GM23338 (cell line): ENCODE measurements at regions not wholly inside any gene's neighbourhood (a gene's known extent, or its start where the extent isn't known, plus 50 kb on each side); places are given as distances from the start of the nearest gene placed in this dataset.

Experiments used
- ATAC-seq: fragments of 200-7000 bp; cut with Tn5 transposase; 3 replicates; pipeline ENCODE4 v1.9.1; 2020
- DNase-seq: peaks from one replicate; pipeline ENCODE4 v3.0.0-alpha.2; 2015; ENCODE audit warnings: low spot score
- H2AFZ ChIP-seq: fragments of 200-600 bp; sonication (generic); 2 replicates; pipeline ENCODE4 v1.8.0; 2016; ENCODE audit warnings: antibody characterized with exemption, mild to moderate bottlenecking, moderate library complexity
- H3F3A ChIP-seq: fragments of 200-600 bp; sonication (generic); replicated peaks from 2 replicates; pipeline ENCODE4 v1.8.0; 2017; ENCODE audit warnings: antibody characterized with exemption, mixed run types, low read depth
- H3K27ac ChIP-seq: fragments of 200-600 bp; sonication (generic); 2 replicates; pipeline ENCODE4 v1.6.1; 2016; ENCODE audit warnings: low read depth
- H3K27me3 ChIP-seq: fragments of 200-600 bp; sonication (generic); 2 replicates; pipeline ENCODE4 v1.8.0; 2016; ENCODE audit warnings: mild to moderate bottlenecking, mixed run types, moderate library complexity; ENCODE audit not compliant: insufficient read depth
- H3K36me3 ChIP-seq: fragments of 200-600 bp; sonication (generic); 2 replicates; pipeline ENCODE4 v1.8.0; 2016; ENCODE audit warnings: mild to moderate bottlenecking; ENCODE audit not compliant: insufficient read depth
- H3K4me1 ChIP-seq: fragments of 200-600 bp; sonication (generic); 2 replicates; pipeline ENCODE4 v1.8.0; 2016; ENCODE audit warnings: mild to moderate bottlenecking, moderate library complexity; ENCODE audit not compliant: insufficient read depth
- H3K4me2 ChIP-seq: fragments of 200-600 bp; sonication (generic); 2 replicates; pipeline ENCODE4 v1.7.1; 2017; ENCODE audit warnings: mixed run types
- H3K4me3 ChIP-seq: fragments of 200-600 bp; sonication (generic); 2 replicates; pipeline ENCODE4 v1.6.1; 2016; ENCODE audit warnings: mixed run types
- H3K79me2 ChIP-seq: fragments of 200-600 bp; sonication (generic); replicated peaks from 2 replicates; pipeline ENCODE4 v1.8.0; 2017; ENCODE audit warnings: mild to moderate bottlenecking; ENCODE audit not compliant: insufficient read depth
- H3K9me2 ChIP-seq: fragments of 200-600 bp; sonication (generic); 2 replicates; pipeline ENCODE4 v1.8.0; 2017; ENCODE audit not compliant: insufficient read depth
- H4K20me1 ChIP-seq: fragments of 200-600 bp; sonication (generic); replicated peaks from 2 replicates; pipeline ENCODE4 v1.8.0; 2017; ENCODE audit warnings: mild to moderate bottlenecking; ENCODE audit not compliant: insufficient read depth
- H3K27ac Mint-ChIP-seq: 2 replicates; pipeline ENCODE4 v1.8.0; 2020; ENCODE audit warnings: inconsistent platforms, mild to moderate bottlenecking, moderate library complexity, mixed read lengths
- H3K27me3 Mint-ChIP-seq: 3 replicates; pipeline ENCODE4 v1.8.0; 2022; ENCODE audit warnings: low read depth, mild to moderate bottlenecking, moderate library complexity, mixed read lengths, inconsistent platforms; ENCODE audit not compliant: insufficient read depth, poor library complexity
- H3K36me3 Mint-ChIP-seq: 3 replicates; pipeline ENCODE4 v1.8.0; 2021; ENCODE audit warnings: low read depth, mild to moderate bottlenecking, inconsistent platforms, moderate library complexity, mixed read lengths
- H3K4me1 Mint-ChIP-seq: 3 replicates; pipeline ENCODE4 v1.8.0; 2020; ENCODE audit warnings: mild to moderate bottlenecking, inconsistent platforms, mixed read lengths
- H3K4me3 Mint-ChIP-seq: 3 replicates; pipeline ENCODE4 v1.8.0; 2021; ENCODE audit warnings: moderate library complexity, mild to moderate bottlenecking, inconsistent platforms, mixed read lengths
- H3K9me3 Mint-ChIP-seq: 3 replicates; pipeline ENCODE4 v1.8.0; 2020; ENCODE audit warnings: moderate library complexity, mild to moderate bottlenecking, inconsistent platforms, mixed read lengths
- CREB1 ChIP-seq: fragments of 250-450 bp; sonication (Bioruptor Pico); IDR thresholded peaks from 2 replicates; pipeline ENCODE4 v1.5.0; 2020; ENCODE audit warnings: low read depth, mild to moderate bottlenecking, moderate library complexity
- EZH2 ChIP-seq: fragments of 200-600 bp; sonication (generic); IDR thresholded peaks from one replicate; pipeline ENCODE4 v1.8.0; 2017; ENCODE audit warnings: antibody characterized with exemption, mild to moderate bottlenecking, low read depth; ENCODE audit not compliant: unreplicated experiment
- NANOG ChIP-seq: IDR thresholded peaks from 2 replicates; pipeline ENCODE4 v1.6.1; 2016; ENCODE audit warnings: antibody characterized with exemption, borderline replicate concordance
- POLR2AphosphoS5 ChIP-seq: IDR thresholded peaks from 2 replicates; pipeline ENCODE4 v1.6.1; 2016; ENCODE audit warnings: antibody characterized with exemption, low read depth
- STAT1 ChIP-seq: IDR thresholded peaks from one replicate; pipeline ENCODE4 v1.6.1; 2016; ENCODE audit warnings: antibody characterized with exemption; ENCODE audit not compliant: unreplicated experiment
- ZNF114 ChIP-seq: fragments of 250-450 bp; sonication (Bioruptor Pico); IDR thresholded peaks from 2 replicates; pipeline ENCODE4 v1.5.0; 2020; ENCODE audit warnings: mild to moderate bottlenecking, moderate library complexity
- ZNF331 ChIP-seq: fragments of 250-450 bp; sonication (Bioruptor Pico); IDR thresholded peaks from 2 replicates; pipeline ENCODE4 v1.5.0; 2020; ENCODE audit warnings: low read depth, mild to moderate bottlenecking, moderate library complexity
- TF ChIP-seq, protein P1 (sequence below), 2 experiments: fragments of 200-600 bp in 1 of 2; sonication (generic) in 1 of 2; conservative IDR thresholded peaks; 2 replicates each; pipeline versions ENCODE4 v1.5.1 to v1.6.1; 2016 to 2017; ENCODE audit warnings: antibody characterized with exemption in 2 of 2, low read depth in 2 of 2, mild to moderate bottlenecking in 2 of 2, moderate library complexity in 1 of 2
- TF ChIP-seq, protein P2 (sequence below): IDR thresholded peaks from one replicate; pipeline ENCODE4 v1.6.1; 2018; ENCODE audit warnings: antibody characterized with exemption; ENCODE audit not compliant: unreplicated experiment
- TF ChIP-seq, protein P3 (sequence below): fragments of 250-450 bp; sonication (Bioruptor Pico); IDR thresholded peaks from 2 replicates; pipeline ENCODE4 v1.5.0; 2020; ENCODE audit warnings: mild to moderate bottlenecking, moderate library complexity

DNA sequence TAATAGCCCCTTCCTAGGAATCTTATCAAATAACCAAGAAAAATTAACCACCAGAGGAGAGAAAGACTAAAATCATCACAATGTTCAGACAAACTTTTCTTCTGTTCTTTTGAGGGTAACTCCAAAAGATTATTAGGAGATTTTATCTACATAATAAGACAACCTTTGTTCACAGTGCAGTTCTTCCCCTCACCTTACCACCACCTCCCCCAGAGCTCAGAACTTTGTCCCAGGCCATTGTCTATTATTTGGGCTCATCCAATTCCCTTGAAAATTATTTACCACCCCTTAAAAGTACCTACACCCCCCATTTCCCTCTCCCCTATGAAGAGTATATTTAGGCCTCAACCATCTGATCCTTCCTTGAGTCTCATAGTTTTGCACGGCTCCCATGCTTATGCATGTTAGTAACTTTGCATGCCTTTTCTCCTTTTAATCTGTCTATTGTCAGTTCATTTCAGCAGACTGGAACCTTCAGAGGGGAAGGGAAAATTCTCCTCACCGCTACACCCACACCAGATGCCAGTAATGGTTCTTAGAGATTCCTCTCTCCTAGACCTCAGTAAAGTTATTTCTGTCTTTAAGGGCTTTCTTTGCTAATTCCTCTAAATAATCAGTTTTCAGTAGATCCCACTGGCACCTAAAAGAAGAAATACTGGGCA, 234.9 kb downstream of the SKIDA1 start:
- Histone ChIP-seq H2AFZ (no peak overlapping the region), H3K27me3 (no peaks in the 10 kb centered on the region), H3K79me2 (no peaks in the 10 kb centered on the region), H3K4me1 (peaks cover 38% of the 10 kb centered on the region), H3K4me2 (no peak overlapping the region), H3K36me3 (no peaks in the 10 kb centered on the region), H3F3A (peaks cover 25% of the 10 kb centered on the region), H3K9me2 (no peaks in the 10 kb centered on the region), H3K27ac (peak overlapping the region; percentile 91; the same call in 1 of the 2 replicates), H4K20me1 (no peaks in the 10 kb centered on the region), H3K4me3 (no peak overlapping the region)
- no peak for DNase-seq
- Mint-ChIP-seq H3K4me3 (no peak overlapping the region; the same call in 2 of the 3 replicates), H3K36me3 (peaks cover 14% of the 10 kb centered on the region), H3K27ac (peak overlapping the region; percentile 57), H3K27me3 (peaks cover 7% of the 10 kb centered on the region), H3K4me1 (peaks cover 54% of the 10 kb centered on the region), H3K9me3 (peaks cover 7% of the 10 kb centered on the region; the same call in 2 of the 3 replicates)
- no peak for ATAC-seq
- no peak for TF ChIP-seq STAT1
- TF ChIP-seq CREB1, result no peak

DNA sequence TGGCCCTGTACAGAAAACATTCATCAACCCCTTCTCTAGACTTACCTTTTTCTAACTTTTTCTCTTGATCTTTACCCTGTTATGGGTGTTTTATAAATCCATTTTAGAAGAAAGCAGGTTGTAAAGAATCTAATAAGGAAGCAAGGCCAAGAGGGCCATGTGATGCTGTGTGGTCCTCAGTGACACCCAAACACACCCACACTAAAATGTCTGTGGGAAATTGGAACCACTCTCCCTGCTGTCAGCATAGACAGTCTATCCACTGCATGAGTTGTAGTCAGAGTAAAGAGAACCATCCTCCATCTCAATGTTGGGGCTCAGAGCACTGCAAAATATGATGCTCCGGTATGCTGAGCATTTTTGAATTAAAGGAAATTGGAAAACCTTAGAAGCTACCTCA, 235.5 kb downstream of the SKIDA1 start:
- no peak overlapping the region for H3K4me2 ChIP-seq
- H3K27me3 Mint-ChIP-seq, result peaks cover 2% of the 10 kb centered on the region
- no peak overlapping the region for H3K27ac Mint-ChIP-seq
- H3K27ac ChIP-seq, result no peak overlapping the region
- ATAC-seq (no peak), DNase-seq (no peak)
- peaks cover 26% of the 10 kb centered on the region for H3F3A ChIP-seq
- H3K9me3 Mint-ChIP-seq, result peaks cover 7% of the 10 kb centered on the region; the same call in 2 of the 3 replicates
- peaks cover 43% of the 10 kb centered on the region for H3K4me1 ChIP-seq
- H2AFZ ChIP-seq, result no peak overlapping the region
- H3K4me3 ChIP-seq, result no peak overlapping the region
- H3K79me2 ChIP-seq, result no peaks in the 10 kb centered on the region
- H3K27me3 ChIP-seq, result no peaks in the 10 kb centered on the region
- H3K9me2 ChIP-seq, result no peaks in the 10 kb centered on the region
- H3K36me3 Mint-ChIP-seq, result peaks cover 14% of the 10 kb centered on the region
- H3K4me1 Mint-ChIP-seq, result peaks cover 55% of the 10 kb centered on the region
- H3K4me3 Mint-ChIP-seq, result no peak overlapping the region
- H4K20me1 ChIP-seq, result no peaks in the 10 kb centered on the region
- H3K36me3 ChIP-seq, result no peaks in the 10 kb centered on the region
- TF ChIP-seq NANOG, result no peak
- TF ChIP-seq, protein P1, sequence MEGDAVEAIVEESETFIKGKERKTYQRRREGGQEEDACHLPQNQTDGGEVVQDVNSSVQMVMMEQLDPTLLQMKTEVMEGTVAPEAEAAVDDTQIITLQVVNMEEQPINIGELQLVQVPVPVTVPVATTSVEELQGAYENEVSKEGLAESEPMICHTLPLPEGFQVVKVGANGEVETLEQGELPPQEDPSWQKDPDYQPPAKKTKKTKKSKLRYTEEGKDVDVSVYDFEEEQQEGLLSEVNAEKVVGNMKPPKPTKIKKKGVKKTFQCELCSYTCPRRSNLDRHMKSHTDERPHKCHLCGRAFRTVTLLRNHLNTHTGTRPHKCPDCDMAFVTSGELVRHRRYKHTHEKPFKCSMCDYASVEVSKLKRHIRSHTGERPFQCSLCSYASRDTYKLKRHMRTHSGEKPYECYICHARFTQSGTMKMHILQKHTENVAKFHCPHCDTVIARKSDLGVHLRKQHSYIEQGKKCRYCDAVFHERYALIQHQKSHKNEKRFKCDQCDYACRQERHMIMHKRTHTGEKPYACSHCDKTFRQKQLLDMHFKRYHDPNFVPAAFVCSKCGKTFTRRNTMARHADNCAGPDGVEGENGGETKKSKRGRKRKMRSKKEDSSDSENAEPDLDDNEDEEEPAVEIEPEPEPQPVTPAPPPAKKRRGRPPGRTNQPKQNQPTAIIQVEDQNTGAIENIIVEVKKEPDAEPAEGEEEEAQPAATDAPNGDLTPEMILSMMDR (conservative IDR thresholded peaks at IDR 0.05; ENCODE audit: low read depth in 2 of 2), result no peak
- TF ChIP-seq, protein P2, sequence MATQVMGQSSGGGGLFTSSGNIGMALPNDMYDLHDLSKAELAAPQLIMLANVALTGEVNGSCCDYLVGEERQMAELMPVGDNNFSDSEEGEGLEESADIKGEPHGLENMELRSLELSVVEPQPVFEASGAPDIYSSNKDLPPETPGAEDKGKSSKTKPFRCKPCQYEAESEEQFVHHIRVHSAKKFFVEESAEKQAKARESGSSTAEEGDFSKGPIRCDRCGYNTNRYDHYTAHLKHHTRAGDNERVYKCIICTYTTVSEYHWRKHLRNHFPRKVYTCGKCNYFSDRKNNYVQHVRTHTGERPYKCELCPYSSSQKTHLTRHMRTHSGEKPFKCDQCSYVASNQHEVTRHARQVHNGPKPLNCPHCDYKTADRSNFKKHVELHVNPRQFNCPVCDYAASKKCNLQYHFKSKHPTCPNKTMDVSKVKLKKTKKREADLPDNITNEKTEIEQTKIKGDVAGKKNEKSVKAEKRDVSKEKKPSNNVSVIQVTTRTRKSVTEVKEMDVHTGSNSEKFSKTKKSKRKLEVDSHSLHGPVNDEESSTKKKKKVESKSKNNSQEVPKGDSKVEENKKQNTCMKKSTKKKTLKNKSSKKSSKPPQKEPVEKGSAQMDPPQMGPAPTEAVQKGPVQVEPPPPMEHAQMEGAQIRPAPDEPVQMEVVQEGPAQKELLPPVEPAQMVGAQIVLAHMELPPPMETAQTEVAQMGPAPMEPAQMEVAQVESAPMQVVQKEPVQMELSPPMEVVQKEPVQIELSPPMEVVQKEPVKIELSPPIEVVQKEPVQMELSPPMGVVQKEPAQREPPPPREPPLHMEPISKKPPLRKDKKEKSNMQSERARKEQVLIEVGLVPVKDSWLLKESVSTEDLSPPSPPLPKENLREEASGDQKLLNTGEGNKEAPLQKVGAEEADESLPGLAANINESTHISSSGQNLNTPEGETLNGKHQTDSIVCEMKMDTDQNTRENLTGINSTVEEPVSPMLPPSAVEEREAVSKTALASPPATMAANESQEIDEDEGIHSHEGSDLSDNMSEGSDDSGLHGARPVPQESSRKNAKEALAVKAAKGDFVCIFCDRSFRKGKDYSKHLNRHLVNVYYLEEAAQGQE, result no peak
- TF ChIP-seq ZNF331 (CRISPR knock-in tag), result no peak
- no peak for TF ChIP-seq CREB1
- no peak for TF ChIP-seq EZH2
- TF ChIP-seq POLR2AphosphoS5, result no peak
- no peak for TF ChIP-seq STAT1
- TF ChIP-seq, protein P3, sequence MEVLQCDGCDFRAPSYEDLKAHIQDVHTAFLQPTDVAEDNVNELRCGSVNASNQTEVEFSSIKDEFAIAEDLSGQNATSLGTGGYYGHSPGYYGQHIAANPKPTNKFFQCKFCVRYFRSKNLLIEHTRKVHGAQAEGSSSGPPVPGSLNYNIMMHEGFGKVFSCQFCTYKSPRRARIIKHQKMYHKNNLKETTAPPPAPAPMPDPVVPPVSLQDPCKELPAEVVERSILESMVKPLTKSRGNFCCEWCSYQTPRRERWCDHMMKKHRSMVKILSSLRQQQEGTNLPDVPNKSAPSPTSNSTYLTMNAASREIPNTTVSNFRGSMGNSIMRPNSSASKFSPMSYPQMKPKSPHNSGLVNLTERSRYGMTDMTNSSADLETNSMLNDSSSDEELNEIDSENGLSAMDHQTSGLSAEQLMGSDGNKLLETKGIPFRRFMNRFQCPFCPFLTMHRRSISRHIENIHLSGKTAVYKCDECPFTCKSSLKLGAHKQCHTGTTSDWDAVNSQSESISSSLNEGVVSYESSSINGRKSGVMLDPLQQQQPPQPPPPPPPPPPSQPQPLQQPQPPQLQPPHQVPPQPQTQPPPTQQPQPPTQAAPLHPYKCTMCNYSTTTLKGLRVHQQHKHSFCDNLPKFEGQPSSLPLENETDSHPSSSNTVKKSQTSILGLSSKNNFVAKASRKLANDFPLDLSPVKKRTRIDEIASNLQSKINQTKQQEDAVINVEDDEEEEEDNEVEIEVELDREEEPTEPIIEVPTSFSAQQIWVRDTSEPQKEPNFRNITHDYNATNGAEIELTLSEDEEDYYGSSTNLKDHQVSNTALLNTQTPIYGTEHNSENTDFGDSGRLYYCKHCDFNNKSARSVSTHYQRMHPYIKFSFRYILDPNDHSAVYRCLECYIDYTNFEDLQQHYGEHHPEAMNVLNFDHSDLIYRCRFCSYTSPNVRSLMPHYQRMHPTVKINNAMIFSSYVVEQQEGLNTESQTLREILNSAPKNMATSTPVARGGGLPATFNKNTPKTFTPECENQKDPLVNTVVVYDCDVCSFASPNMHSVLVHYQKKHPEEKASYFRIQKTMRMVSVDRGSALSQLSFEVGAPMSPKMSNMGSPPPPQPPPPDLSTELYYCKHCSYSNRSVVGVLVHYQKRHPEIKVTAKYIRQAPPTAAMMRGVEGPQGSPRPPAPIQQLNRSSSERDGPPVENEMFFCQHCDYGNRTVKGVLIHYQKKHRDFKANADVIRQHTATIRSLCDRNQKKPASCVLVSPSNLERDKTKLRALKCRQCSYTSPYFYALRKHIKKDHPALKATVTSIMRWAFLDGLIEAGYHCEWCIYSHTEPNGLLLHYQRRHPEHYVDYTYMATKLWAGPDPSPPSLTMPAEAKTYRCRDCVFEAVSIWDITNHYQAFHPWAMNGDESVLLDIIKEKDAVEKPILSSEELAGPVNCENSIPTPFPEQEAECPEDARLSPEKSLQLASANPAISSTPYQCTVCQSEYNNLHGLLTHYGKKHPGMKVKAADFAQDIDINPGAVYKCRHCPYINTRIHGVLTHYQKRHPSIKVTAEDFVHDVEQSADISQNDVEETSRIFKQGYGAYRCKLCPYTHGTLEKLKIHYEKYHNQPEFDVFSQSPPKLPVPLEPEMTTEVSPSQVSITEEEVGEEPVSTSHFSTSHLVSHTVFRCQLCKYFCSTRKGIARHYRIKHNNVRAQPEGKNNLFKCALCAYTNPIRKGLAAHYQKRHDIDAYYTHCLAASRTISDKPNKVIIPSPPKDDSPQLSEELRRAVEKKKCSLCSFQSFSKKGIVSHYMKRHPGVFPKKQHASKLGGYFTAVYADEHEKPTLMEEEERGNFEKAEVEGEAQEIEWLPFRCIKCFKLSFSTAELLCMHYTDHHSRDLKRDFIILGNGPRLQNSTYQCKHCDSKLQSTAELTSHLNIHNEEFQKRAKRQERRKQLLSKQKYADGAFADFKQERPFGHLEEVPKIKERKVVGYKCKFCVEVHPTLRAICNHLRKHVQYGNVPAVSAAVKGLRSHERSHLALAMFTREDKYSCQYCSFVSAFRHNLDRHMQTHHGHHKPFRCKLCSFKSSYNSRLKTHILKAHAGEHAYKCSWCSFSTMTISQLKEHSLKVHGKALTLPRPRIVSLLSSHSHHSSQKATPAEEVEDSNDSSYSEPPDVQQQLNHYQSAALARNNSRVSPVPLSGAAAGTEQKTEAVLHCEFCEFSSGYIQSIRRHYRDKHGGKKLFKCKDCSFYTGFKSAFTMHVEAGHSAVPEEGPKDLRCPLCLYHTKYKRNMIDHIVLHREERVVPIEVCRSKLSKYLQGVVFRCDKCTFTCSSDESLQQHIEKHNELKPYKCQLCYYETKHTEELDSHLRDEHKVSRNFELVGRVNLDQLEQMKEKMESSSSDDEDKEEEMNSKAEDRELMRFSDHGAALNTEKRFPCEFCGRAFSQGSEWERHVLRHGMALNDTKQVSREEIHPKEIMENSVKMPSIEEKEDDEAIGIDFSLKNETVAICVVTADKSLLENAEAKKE (CRISPR knock-in tag), result no peak
- no peak for TF ChIP-seq ZNF114 (CRISPR knock-in tag)
